ENCODE measurements at regions not wholly inside any gene's neighbourhood (a gene's known extent, or its start where the extent isn't known, plus 50 kb on each side); places are given as distances from the start of the nearest gene placed in this dataset.

DNA sequence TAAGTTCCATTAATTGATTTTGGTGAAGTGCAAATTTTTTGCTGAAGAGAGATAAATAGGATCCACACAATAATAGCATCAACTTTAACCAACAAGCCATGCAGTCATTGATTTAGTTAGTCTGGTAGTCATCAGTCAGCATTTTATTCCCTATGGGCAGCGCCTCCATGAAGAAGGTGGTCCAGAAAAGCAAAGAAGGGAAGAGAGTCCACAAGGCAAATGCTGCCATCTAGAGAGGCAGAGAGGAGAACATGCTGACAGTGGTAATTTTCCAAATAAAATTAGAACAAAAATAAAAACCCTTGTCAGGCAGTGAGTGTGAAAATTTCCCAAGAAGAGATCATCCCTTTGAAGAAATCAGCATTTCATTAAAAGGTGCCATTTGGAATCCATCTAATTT is 366.7 kb upstream of the FAM241A start:
- TF ChIP-seq, protein P1, sequence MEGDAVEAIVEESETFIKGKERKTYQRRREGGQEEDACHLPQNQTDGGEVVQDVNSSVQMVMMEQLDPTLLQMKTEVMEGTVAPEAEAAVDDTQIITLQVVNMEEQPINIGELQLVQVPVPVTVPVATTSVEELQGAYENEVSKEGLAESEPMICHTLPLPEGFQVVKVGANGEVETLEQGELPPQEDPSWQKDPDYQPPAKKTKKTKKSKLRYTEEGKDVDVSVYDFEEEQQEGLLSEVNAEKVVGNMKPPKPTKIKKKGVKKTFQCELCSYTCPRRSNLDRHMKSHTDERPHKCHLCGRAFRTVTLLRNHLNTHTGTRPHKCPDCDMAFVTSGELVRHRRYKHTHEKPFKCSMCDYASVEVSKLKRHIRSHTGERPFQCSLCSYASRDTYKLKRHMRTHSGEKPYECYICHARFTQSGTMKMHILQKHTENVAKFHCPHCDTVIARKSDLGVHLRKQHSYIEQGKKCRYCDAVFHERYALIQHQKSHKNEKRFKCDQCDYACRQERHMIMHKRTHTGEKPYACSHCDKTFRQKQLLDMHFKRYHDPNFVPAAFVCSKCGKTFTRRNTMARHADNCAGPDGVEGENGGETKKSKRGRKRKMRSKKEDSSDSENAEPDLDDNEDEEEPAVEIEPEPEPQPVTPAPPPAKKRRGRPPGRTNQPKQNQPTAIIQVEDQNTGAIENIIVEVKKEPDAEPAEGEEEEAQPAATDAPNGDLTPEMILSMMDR (IDR thresholded peaks at IDR 0.05) = no peak
- TF ChIP-seq POLR2AphosphoS5 (IDR thresholded peaks at IDR 0.05) = no peak
- no peak for TF ChIP-seq POLR2A (IDR thresholded peaks at IDR 0.05)
- intact Hi-C loops (cut with DNase I) = no loop called here
- H3K4me3 ChIP-seq = no peak overlapping the region
- H3K27me3 ChIP-seq (replicated peaks; ENCODE audit: insufficient read depth) = no peaks in the 10 kb centered on the region
- 78% methylated on average over 1 of the region's 1 CpG for WGBS
- H3K9me3 ChIP-seq = no peaks in the 10 kb centered on the region
- H3K36me3 ChIP-seq = no peaks in the 10 kb centered on the region
- H3K27ac ChIP-seq = no peak overlapping the region
- DNase-seq (ENCODE audit: low spot score) = no peak
- H3K4me1 ChIP-seq (replicated peaks) = no peaks in the 10 kb centered on the region

DNA sequence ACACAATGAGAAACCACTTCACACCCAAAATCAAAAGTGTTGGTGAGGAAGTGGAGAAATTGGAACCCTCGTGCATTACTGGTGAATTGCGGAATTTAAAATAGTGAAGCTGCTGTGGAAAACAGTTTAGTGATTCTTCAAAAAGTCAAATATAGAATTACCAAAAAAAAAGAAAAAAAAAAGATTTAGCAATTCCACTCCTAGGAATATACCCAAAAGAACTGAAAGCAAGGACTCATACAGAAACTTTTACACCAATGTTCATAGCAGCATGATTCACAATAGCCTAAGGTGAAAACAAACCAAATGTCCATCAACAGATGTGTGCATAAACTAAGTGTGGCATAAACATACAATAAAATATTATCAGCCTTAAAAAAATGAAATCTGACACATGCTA is 364.3 kb upstream of the FAM241A start:
- 94% methylated on average over 2 of the region's 2 CpGs for WGBS
- intact Hi-C loops (cut with DNase I) = no loop called here
- Histone ChIP-seq H3K27ac (no peak overlapping the region), H3K9me3 (no peaks in the 10 kb centered on the region), H3K36me3 (no peaks in the 10 kb centered on the region), H3K27me3 (replicated peaks; ENCODE audit: insufficient read depth) (no peaks in the 10 kb centered on the region), H3K4me1 (replicated peaks) (no peaks in the 10 kb centered on the region), H3K4me3 (no peak overlapping the region)
- TF ChIP-seq, protein P1 (IDR thresholded peaks at IDR 0.05) = no peak
- no peak for DNase-seq (ENCODE audit: low spot score)

DNA sequence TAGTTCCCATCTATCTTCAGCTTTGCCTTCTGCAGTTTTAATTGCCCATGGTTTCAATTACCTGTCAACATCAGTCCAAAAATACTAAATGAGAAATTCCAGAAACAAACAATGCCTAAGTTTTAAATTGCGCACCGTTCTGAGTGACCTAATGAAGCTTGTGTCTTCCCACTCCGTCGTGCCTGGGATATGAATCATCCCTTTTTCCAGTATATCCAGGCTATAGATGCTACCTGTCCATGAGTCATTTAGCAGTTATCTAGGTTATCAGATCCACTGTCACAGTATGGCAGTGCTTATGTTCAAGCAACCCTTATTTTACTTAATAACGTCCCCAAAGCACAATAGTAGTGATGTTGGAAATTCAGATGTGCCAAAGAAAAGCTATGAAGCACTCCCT is 363.6 kb upstream of the FAM241A start:
- TF ChIP-seq POLR2AphosphoS5 (IDR thresholded peaks at IDR 0.05) = no peak
- TF ChIP-seq, protein P1 (IDR thresholded peaks at IDR 0.05) = no peak
- TF ChIP-seq POLR2A (IDR thresholded peaks at IDR 0.05) = no peak
- H3K9me3 ChIP-seq = no peaks in the 10 kb centered on the region
- intact Hi-C loops (cut with DNase I) = no loop called here
- WGBS = 67% methylated on average over 5 of the region's 5 CpGs
- no peaks in the 10 kb centered on the region for H3K36me3 ChIP-seq
- H3K27me3 ChIP-seq (replicated peaks; ENCODE audit: insufficient read depth) = no peaks in the 10 kb centered on the region
- no peaks in the 10 kb centered on the region for H3K4me1 ChIP-seq (replicated peaks)
- no peak for DNase-seq (ENCODE audit: low spot score)
- H3K27ac ChIP-seq = no peak overlapping the region
- H3K4me3 ChIP-seq = no peak overlapping the region

DNA sequence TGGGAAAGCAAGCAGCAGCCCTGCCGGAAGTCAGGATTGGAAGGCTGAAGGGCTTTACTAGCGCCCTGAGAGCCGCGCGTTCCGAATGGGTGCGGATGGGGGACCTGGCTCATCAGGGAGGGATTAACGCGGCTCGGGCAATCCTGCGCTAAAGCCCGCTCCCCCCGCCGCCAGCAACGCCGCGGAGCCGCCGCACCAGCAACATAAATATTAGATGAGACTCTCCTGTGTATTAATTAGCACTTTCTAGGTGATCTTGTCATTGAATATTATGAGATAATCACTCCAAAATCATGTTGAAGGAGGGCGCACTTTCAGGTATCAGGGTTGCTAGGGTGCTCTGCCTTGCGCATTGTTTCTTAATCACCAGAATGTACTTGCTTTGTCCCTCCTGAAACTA is 357.2 kb upstream of the FAM241A start:
- Histone ChIP-seq H3K4me3 (no peak overlapping the region), H3K27me3 (replicated peaks; ENCODE audit: insufficient read depth) (no peaks in the 10 kb centered on the region), H3K9me3 (no peaks in the 10 kb centered on the region), H3K4me1 (replicated peaks) (no peaks in the 10 kb centered on the region), H3K27ac (no peak overlapping the region), H3K36me3 (no peaks in the 10 kb centered on the region)
- WGBS = 11% methylated on average over 21 of the region's 21 CpGs
- TF ChIP-seq POLR2A (IDR thresholded peaks at IDR 0.05) = no peak
- no peak for TF ChIP-seq POLR2AphosphoS5 (IDR thresholded peaks at IDR 0.05)
- TF ChIP-seq, protein P1 (IDR thresholded peaks at IDR 0.05) = no peak
- intact Hi-C loops (cut with DNase I) = no loop called here
- DNase-seq (ENCODE audit: low spot score) = no peak

DNA sequence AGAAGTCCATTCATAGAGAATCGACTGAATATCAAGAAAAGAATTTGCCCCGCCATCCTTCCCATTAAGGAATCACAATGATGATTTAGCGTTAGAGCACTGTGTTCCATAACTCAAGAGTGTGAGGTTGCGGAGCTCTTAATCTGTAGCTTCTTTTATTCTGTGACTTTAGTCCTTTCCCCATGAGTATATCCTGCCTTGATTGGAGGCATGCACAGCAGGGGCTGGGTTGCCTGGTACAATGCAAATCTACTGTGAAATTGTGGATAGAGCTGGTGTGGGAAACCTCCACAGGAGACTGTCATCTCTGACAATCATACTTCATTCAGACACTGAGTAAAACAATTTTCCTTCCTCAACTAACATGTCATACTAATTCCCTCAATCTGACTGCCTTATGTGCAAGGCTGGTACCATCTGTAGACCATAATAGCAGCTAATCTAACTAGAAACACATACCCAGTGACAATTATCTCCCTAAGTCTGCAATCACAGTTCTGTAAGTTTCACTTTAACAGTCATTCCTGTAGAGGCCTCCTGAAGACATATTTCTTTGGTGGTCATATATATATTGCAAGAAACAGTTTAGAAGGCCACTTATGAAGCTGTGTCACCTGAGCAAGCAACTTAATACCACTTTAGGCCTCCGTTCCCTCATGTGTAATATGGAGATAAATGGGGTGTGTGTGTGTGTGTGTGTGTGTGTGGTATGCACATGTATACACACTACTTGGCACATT is 355.2 kb upstream of the FAM241A start:
- Histone ChIP-seq H3K4me1 (replicated peaks) (no peaks in the 10 kb centered on the region), H3K36me3 (no peaks in the 10 kb centered on the region), H3K27me3 (replicated peaks; ENCODE audit: insufficient read depth) (no peaks in the 10 kb centered on the region), H3K27ac (no peak overlapping the region), H3K9me3 (no peaks in the 10 kb centered on the region), H3K4me3 (no peak overlapping the region)
- no peak for TF ChIP-seq POLR2A (IDR thresholded peaks at IDR 0.05)
- no peak for TF ChIP-seq POLR2AphosphoS5 (IDR thresholded peaks at IDR 0.05)
- TF ChIP-seq, protein P1 (IDR thresholded peaks at IDR 0.05) = no peak
- WGBS = 91% methylated on average over 5 of the region's 5 CpGs
- DNase-seq (ENCODE audit: low spot score) = no peak
- intact Hi-C loops (cut with DNase I) = no loop called here
